Transverse colon (tissue), 4 donors: ENCODE measurements at regions not wholly inside any gene's neighbourhood (a gene's known extent, or its start where the extent isn't known, plus 50 kb on each side); places are given as distances from the start of the nearest gene placed in this dataset.

ENCODE experiments used
- DNase-seq: peaks from one replicate; pipeline ENCODE4 v3.0.0-alpha.2; 2019
- H3K27ac ChIP-seq, 4 donors: fragments of 200-600 bp; sonication (generic); 2 replicates each; pipeline ENCODE4 v1.5.1; 2016 to 2018; ENCODE audit warnings: inconsistent platforms in 4 of 4
- H3K27me3 ChIP-seq: fragments of 200-600 bp; sonication (generic); 2 replicates; pipeline ENCODE4 v1.5.1; 2017; ENCODE audit warnings: inconsistent platforms
- H3K36me3 ChIP-seq, 4 donors: fragments of 200-600 bp; sonication (generic); 2 replicates each; pipeline ENCODE4 v1.5.1; 2017 to 2019; ENCODE audit warnings: inconsistent platforms in 4 of 4
- H3K4me1 ChIP-seq, 4 donors: fragments of 200-600 bp; sonication (generic); 2 replicates each; pipeline ENCODE4 v1.5.1; 2017 to 2020; ENCODE audit warnings: inconsistent platforms in 4 of 4
- H3K4me3 ChIP-seq, 4 donors: fragments of 200-600 bp; sonication (generic); 1 replicate in 1 of 4; 2 replicates in 3 of 4; pipeline versions ENCODE4 v1.5.1 to v1.6.1; 2017 to 2019; ENCODE audit warnings: inconsistent platforms in 4 of 4
- H3K9me3 ChIP-seq, 2 donors: fragments of 200-600 bp; sonication (generic); 2 replicates each; pipeline ENCODE4 v1.5.1; 2017 to 2019; ENCODE audit warnings: inconsistent platforms in 2 of 2
- CTCF ChIP-seq, 5 experiments: fragments of 200-600 bp in 3 of 5; fragments of 450-650 bp in 2 of 5; sonication (generic) in 3 of 5; IDR thresholded peaks; 1 replicate in 2 of 5; 2 replicates in 3 of 5; pipeline ENCODE4 v1.5.1; 2016 to 2017; ENCODE audit warnings: antibody characterized with exemption in 5 of 5, inconsistent platforms in 3 of 5, mild to moderate bottlenecking in 2 of 5, moderate library complexity in 1 of 5
- EP300 ChIP-seq: sonication (generic); formaldehyde crosslinking; IDR thresholded peaks from one replicate; pipeline ENCODE4 v1.6.1; 2017; ENCODE audit warnings: antibody characterized with exemption, low read depth
- POLR2A ChIP-seq: fragments of 450-650 bp; IDR thresholded peaks from one replicate; pipeline ENCODE4 v1.6.1; 2016; ENCODE audit warnings: antibody characterized with exemption, mild to moderate bottlenecking, moderate library complexity
- POLR2AphosphoS5 ChIP-seq, 3 donors: sonication (generic); formaldehyde crosslinking; IDR thresholded peaks; one replicate each; pipeline ENCODE4 v1.6.1; 2016; ENCODE audit warnings: antibody characterized with exemption in 3 of 3
- WGBS, 2 donors: methylation state at CpG; one replicate each; pipeline ENCODE4 v1.1.5; 2018; ENCODE audit warnings: low coverage in 1 of 2; 5-methylcytosine and 5-hydroxymethylcytosine counted together
- in situ Hi-C, 4 donors: fragments of 200-750 bp; cut with MboI; loops; one replicate each; pipeline versions ENCODE4 v1.15.0 to v1.15.1; 2017; ENCODE audit warnings: low sequenced_read_pairs in 3 of 4, low pct_ligation_motif_present in 1 of 4, low pct_unique_long_range_greater_than_20kb in 1 of 4
- intact Hi-C: fragments of 100-400 bp; cut with DNase I; formaldehyde crosslinking; loops from one replicate; pipeline ENCODE4 v1.15.1; 2023; ENCODE audit warnings: low total_unique reads

DNA sequence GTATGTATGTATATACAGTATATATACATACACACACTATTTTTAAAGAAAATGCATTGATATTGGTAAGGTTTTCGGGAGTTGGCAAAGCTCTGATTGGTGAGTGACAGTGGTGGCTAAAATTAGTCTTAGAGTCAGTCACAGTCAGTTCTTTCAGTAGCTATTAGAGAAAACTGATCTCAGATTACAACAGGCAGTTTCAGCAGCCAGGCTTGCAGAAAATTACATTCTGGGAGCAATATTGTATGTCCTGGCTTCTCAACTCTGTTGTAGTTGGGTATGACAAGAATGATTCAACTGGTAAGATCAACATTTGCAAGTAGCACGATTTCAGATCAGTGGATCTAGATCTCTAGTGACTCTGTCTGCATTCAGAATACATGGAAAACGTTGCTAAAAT, 897.9 kb upstream of the AUTS2 start:
- Histone ChIP-seq H3K9me3 (no peaks in the 10 kb centered on the region), H3K36me3 (no peaks in the 10 kb centered on the region), H3K27me3 (no peaks in the 10 kb centered on the region), H3K4me3 (no peak overlapping the region), H3K27ac (no peak overlapping the region), H3K4me1 (no peaks in the 10 kb centered on the region)
- WGBS, 2 donors, result 51 to 65% methylated on average over 3 of the region's 3 CpGs
- DNase-seq, result no peak
- TF ChIP-seq CTCF (IDR thresholded peaks at IDR 0.05), result no peak
- no peak for TF ChIP-seq POLR2AphosphoS5 (IDR thresholded peaks at IDR 0.05)
- TF ChIP-seq EP300, result no peak
- TF ChIP-seq POLR2A, result no peak
- in situ Hi-C loops (no loop called here), intact Hi-C loops (no loop called here)

- H3K36me3 ChIP-seq, result no peaks in the 10 kb centered on the region
- no peak for DNase-seq
- H3K27ac ChIP-seq, result no peak overlapping the region
- in situ Hi-C loops (no loop called here), intact Hi-C loops (no loop called here)
- H3K9me3 ChIP-seq, result peaks cover 0 to 3% of the 10 kb centered on the region in 2 donors
- 54 to 77% methylated on average over 5 of the region's 5 CpGs for WGBS, 2 donors
- H3K4me1 ChIP-seq, result no peaks in the 10 kb centered on the region
- H3K27me3 ChIP-seq, result no peaks in the 10 kb centered on the region
- TF ChIP-seq EP300, result no peak
- TF ChIP-seq POLR2A, result no peak
- no peak for TF ChIP-seq POLR2AphosphoS5 (IDR thresholded peaks at IDR 0.05)
- TF ChIP-seq CTCF (IDR thresholded peaks at IDR 0.05), result no peak
- H3K4me3 ChIP-seq, result no peak overlapping the region
Measured at GRCh38 chr7:68706291-68706690, 892.0 kb upstream of the AUTS2 start.

DNA sequence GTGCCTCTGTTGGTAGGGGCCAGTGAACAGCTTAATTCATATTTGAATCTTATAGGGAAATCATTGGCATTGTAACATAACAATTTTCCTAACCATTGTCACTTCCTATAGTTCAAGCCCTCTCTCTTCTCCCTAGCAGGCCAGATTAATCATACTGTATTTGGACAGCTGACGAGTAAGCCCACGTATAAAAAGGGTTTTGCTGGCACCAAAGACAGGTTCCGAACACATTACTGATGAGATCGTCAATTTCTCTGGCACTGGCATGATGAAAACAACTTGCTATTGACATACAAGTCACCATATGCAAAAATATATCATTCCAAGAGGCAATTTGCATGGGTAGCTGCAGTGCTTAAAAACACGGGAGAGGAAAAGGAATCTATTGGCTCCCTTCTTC, 891.1 kb upstream of the AUTS2 start:
- peaks cover 0 to 3% of the 10 kb centered on the region in 2 donors for H3K9me3 ChIP-seq
- TF ChIP-seq CTCF (IDR thresholded peaks at IDR 0.05) (no peak), POLR2AphosphoS5 (IDR thresholded peaks at IDR 0.05) (no peak), EP300 (no peak), POLR2A (no peak)
- no peaks in the 10 kb centered on the region for H3K4me1 ChIP-seq
- intact Hi-C loops (no loop called here), in situ Hi-C loops (no loop called here)
- H3K36me3 ChIP-seq, result no peaks in the 10 kb centered on the region
- H3K4me3 ChIP-seq, result no peak overlapping the region
- H3K27me3 ChIP-seq, result no peaks in the 10 kb centered on the region
- WGBS, 2 donors, result 70 to 71% methylated on average over 2 to 5 of the region's 5 CpGs
- DNase-seq, result no peak
- no peak overlapping the region for H3K27ac ChIP-seq

- Histone ChIP-seq H3K4me3 (no peak overlapping the region), H3K9me3 (peaks cover 0 to 3% of the 10 kb centered on the region in 2 donors), H3K36me3 (no peaks in the 10 kb centered on the region), H3K27me3 (no peaks in the 10 kb centered on the region), H3K4me1 (no peaks in the 10 kb centered on the region), H3K27ac (no peak overlapping the region)
- TF ChIP-seq POLR2A (no peak), POLR2AphosphoS5 (IDR thresholded peaks at IDR 0.05) (no peak), EP300 (no peak), CTCF (IDR thresholded peaks at IDR 0.05) (no peak)
- 86% methylated on average over 6 of the region's 6 CpGs; no CpG with 5 or more reads in 1 of the 2 donors for WGBS, 2 donors
- in situ Hi-C loops (no loop called here), intact Hi-C loops (no loop called here)
- DNase-seq, result no peak
Measured at GRCh38 chr7:68707958-68708357, 890.3 kb upstream of the AUTS2 start.
